Activated CD4-positive, alpha-beta T cell treated with anti-CD3 and anti-CD28 coated beads for 36 hours (primary cell): ENCODE measurements at regions not wholly inside any gene's neighbourhood (a gene's known extent, or its start where the extent isn't known, plus 50 kb on each side); places are given as distances from the start of the nearest gene placed in this dataset.
"Not testable (repeated sequence)": the region's sequence is repeated elsewhere in the genome, so short reads cannot be mapped to it uniquely, and the experiment has no call there.

Experiments used
- ATAC-seq: fragments of 200-7000 bp; cut with Tn5 transposase; one replicate; pipeline ENCODE4 v1.10.0; 2021; ENCODE audit warnings: mild to moderate bottlenecking, moderate library complexity
- CTCF ChIA-PET: fragments of 350-600 bp; sonication (Branson Sonifier 250); formaldehyde crosslinking; loops from one replicate; lab custom pipeline; 2021; ENCODE audit warnings: antibody characterized with exemption; lab: Charles Lee
- POLR2A ChIA-PET: fragments of 350-600 bp; sonication (Branson Sonifier 250); formaldehyde crosslinking; loops from one replicate; lab custom pipeline; 2021; ENCODE audit warnings: antibody characterized with exemption, inconsistent platforms; lab: Charles Lee
- DNase-seq: peaks from one replicate; pipeline ENCODE4 v3.0.0-alpha.2; 2020
- H3K27ac Mint-ChIP-seq: one replicate; pipeline ENCODE4 v1.8.0; 2021; ENCODE audit warnings: mixed read lengths
- H3K27me3 Mint-ChIP-seq: one replicate; pipeline ENCODE4 v1.8.0; 2021; ENCODE audit warnings: mixed read lengths
- H3K36me3 Mint-ChIP-seq: one replicate; pipeline ENCODE4 v1.8.0; 2021; ENCODE audit warnings: low read depth, mixed read lengths
- H3K4me1 Mint-ChIP-seq: one replicate; pipeline ENCODE4 v1.8.0; 2021; ENCODE audit warnings: mixed read lengths
- H3K4me3 Mint-ChIP-seq: one replicate; pipeline ENCODE4 v1.8.0; 2021; ENCODE audit warnings: mild to moderate bottlenecking, moderate library complexity, mixed read lengths
- H3K9me3 Mint-ChIP-seq: one replicate; pipeline ENCODE4 v1.8.0; 2021; ENCODE audit warnings: low read depth, mixed read lengths
- intact Hi-C, 2 experiments: fragments of 100-400 bp; cut with DNase I in 1 of 2; cut with micrococcal nuclease in 1 of 2; formaldehyde crosslinking; loops; one replicate each; pipeline versions ENCODE4 v1.14.2 to v1.15.1; 2022 to 2024; cut with DNase I, micrococcal nuclease

GRCh38 chr3:35919160-35919559 lies 279.8 kb downstream of the ARPP21 start:
- Mint-ChIP-seq H3K4me3 (no peak overlapping the region), H3K4me1 (no peaks in the 10 kb centered on the region), H3K27me3 (no peaks in the 10 kb centered on the region), H3K36me3 (no peaks in the 10 kb centered on the region), H3K9me3 (peaks cover 8% of the 10 kb centered on the region), H3K27ac (no peak overlapping the region)
- CTCF ChIA-PET, result no interaction called here
- intact Hi-C loops, result no loop called here
- DNase-seq (no peak), ATAC-seq (no peak)
- POLR2A ChIA-PET, result no interaction called here

DNA sequence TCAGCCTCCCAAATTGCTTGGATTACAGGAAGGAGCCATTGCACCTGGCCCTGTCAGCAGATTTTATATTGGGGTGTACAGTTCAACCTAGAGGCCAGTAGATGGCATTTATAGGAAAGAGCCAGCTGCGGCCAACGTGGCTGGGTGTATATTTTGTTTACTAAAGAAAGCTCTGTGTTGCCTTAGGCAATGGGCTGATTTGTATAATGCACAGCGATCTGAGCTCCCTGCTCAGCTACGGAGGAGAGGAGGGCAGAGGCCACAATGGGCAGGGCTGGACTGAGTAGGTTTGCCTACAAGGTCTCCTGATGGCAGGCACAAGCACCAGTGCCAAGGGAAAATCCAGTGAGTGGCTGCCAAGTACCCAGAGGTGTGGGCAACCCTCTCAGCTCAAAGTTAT lies 282.4 kb downstream of the ARPP21 start:
- POLR2A ChIA-PET, result no interaction called here
- Mint-ChIP-seq H3K27me3 (no peaks in the 10 kb centered on the region), H3K27ac (no peak overlapping the region), H3K36me3 (no peaks in the 10 kb centered on the region), H3K4me1 (no peaks in the 10 kb centered on the region), H3K9me3 (peaks cover 8% of the 10 kb centered on the region), H3K4me3 (no peak overlapping the region)
- CTCF ChIA-PET, result no interaction called here
- no peak for DNase-seq
- intact Hi-C loops, result no loop called here
- ATAC-seq, result no peak

- H3K9me3 Mint-ChIP-seq, POLR2A ChIA-PET, H3K4me3 Mint-ChIP-seq, H3K27me3 Mint-ChIP-seq, H3K36me3 Mint-ChIP-seq, H3K27ac Mint-ChIP-seq, intact Hi-C loops, H3K4me1 Mint-ChIP-seq: not testable (repeated sequence)
- ATAC-seq, result peak; percentile 75
- CTCF ChIA-PET, result interaction anchor here (0.7 to 0.8 kb wide), 2 partner anchors 16 to 888 kb away, joined by 3 read pairs; no protein-coding TSS in a partner anchor
- DNase-seq, result peak; percentile 40
Measured at GRCh38 chr3:35924070-35924469, 284.7 kb downstream of the ARPP21 start.

- ChIA-PET CTCF (no interaction called here), POLR2A (no interaction called here)
- no peak overlapping the region for H3K4me3 Mint-ChIP-seq
- H3K27ac Mint-ChIP-seq, result no peak overlapping the region
- DNase-seq (no peak), ATAC-seq (no peak)
- no peaks in the 10 kb centered on the region for H3K4me1 Mint-ChIP-seq
- no peaks in the 10 kb centered on the region for H3K27me3 Mint-ChIP-seq
- intact Hi-C loops, result no loop called here
- H3K36me3 Mint-ChIP-seq, result no peaks in the 10 kb centered on the region
- H3K9me3 Mint-ChIP-seq, result no peaks in the 10 kb centered on the region
Measured at GRCh38 chr3:35927441-35927840, 288.1 kb downstream of the ARPP21 start.

DNA sequence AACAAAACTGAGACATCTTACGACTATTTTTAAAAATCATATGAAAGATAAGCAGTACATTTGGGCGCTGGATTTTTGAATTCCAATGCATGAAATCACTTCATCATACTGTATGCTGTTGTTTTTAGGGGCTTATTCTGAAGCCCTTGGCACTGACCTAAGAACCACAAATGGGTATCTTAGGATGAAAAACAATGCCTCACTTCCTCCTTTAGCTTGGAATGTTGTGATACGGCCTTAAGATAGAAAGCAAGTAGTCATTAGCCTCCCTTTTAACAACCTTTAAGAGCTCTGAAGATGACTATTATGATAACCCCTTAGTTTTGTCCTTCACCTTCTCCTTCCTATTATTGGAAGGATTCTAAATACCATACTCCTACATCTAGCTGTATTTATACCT lies 289.8 kb downstream of the ARPP21 start:
- no peak overlapping the region for H3K4me3 Mint-ChIP-seq
- ChIA-PET POLR2A (no interaction called here), CTCF (no interaction called here)
- DNase-seq (no peak), ATAC-seq (no peak)
- H3K27me3 Mint-ChIP-seq, result no peaks in the 10 kb centered on the region
- intact Hi-C loops, result no loop called here
- H3K4me1 Mint-ChIP-seq, result no peaks in the 10 kb centered on the region
- H3K9me3 Mint-ChIP-seq, result no peaks in the 10 kb centered on the region
- H3K36me3 Mint-ChIP-seq, result no peaks in the 10 kb centered on the region
- no peak overlapping the region for H3K27ac Mint-ChIP-seq

DNA sequence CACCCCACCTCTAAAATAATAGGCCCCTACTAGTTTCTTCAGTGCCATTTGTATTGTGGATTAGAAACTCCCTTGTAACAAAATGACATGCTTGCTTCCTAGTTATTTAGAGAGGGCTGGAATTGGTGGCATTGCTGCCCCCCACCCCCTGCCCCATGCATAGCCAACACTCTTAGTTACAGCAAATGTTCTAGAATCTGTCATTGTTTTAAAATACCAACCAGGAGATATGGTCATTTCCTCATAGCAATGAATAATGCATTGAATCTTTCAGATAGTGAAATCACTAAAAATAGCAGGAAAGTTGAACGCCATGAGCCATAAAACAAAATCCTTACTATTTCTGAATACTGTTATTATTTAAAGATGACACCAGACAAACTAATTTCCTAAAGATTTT lies 292.5 kb downstream of the ARPP21 start:
- no peaks in the 10 kb centered on the region for H3K36me3 Mint-ChIP-seq
- intact Hi-C loops, result no loop called here
- ATAC-seq (no peak), DNase-seq (no peak)
- CTCF ChIA-PET, result no interaction called here
- H3K4me1 Mint-ChIP-seq, result no peaks in the 10 kb centered on the region
- H3K27me3 Mint-ChIP-seq, result no peaks in the 10 kb centered on the region
- no peak overlapping the region for H3K4me3 Mint-ChIP-seq
- no peak overlapping the region for H3K27ac Mint-ChIP-seq
- POLR2A ChIA-PET, result no interaction called here
- H3K9me3 Mint-ChIP-seq, result no peaks in the 10 kb centered on the region

DNA sequence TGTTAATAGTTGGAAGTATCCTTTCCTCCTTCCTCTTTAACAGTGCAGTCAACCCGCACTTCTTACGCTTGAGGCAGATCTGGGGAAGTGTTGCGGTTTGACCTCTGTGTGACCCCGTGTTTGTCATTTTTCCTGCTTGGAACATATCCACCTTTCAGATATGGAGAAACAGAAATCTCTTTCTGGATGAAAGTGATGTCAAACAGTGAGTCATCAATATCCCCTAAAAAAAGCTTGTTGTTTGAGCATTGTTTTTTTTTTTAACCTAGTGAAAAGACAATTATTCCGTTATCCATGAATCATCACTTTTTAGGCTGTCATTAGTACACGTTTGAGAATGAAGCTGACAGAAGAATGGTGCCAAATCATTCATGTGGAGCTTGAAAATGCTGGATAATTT lies 293.7 kb downstream of the ARPP21 start:
- Mint-ChIP-seq H3K27ac (no peak overlapping the region), H3K4me1 (no peaks in the 10 kb centered on the region), H3K4me3 (no peak overlapping the region), H3K9me3 (no peaks in the 10 kb centered on the region), H3K27me3 (no peaks in the 10 kb centered on the region), H3K36me3 (no peaks in the 10 kb centered on the region)
- ChIA-PET CTCF (no interaction called here), POLR2A (no interaction called here)
- DNase-seq (no peak), ATAC-seq (no peak)
- intact Hi-C loops, result no loop called here

GRCh38 chr3:35936571-35936970 lies 297.2 kb downstream of the ARPP21 start:
- Mint-ChIP-seq H3K27me3 (no peaks in the 10 kb centered on the region), H3K27ac (no peak overlapping the region), H3K36me3 (no peaks in the 10 kb centered on the region), H3K4me1 (no peaks in the 10 kb centered on the region), H3K9me3 (no peaks in the 10 kb centered on the region), H3K4me3 (no peak overlapping the region)
- no peak for ATAC-seq
- ChIA-PET POLR2A (no interaction called here), CTCF (no interaction called here)
- intact Hi-C loops, result no loop called here
- no peak for DNase-seq

GRCh38 chr3:35944926-35945710 lies 305.8 kb downstream of the ARPP21 start:
- intact Hi-C loops, result no loop called here
- Mint-ChIP-seq H3K9me3 (no peaks in the 10 kb centered on the region), H3K4me1 (peaks cover 3% of the 10 kb centered on the region), H3K27ac (no peak overlapping the region), H3K27me3 (no peaks in the 10 kb centered on the region), H3K4me3 (no peak overlapping the region), H3K36me3 (no peaks in the 10 kb centered on the region)
- ChIA-PET POLR2A (no interaction called here), CTCF (interaction anchor here (1.0 kb wide), 1 partner anchor 699 kb away, joined by 3 read pairs; no protein-coding TSS in a partner anchor)
- peak; percentile 44 for ATAC-seq
- no peak for DNase-seq

- intact Hi-C loops, result no loop called here
- CTCF ChIA-PET, result interaction anchor here (1.0 kb wide), 1 partner anchor 14 kb away, joined by 3 read pairs; no protein-coding TSS in a partner anchor
- DNase-seq (no peak), ATAC-seq (no peak)
- Mint-ChIP-seq H3K9me3 (no peaks in the 10 kb centered on the region), H3K36me3 (no peaks in the 10 kb centered on the region), H3K27me3 (no peaks in the 10 kb centered on the region), H3K27ac (no peak overlapping the region), H3K4me3 (no peak overlapping the region), H3K4me1 (peaks cover 3% of the 10 kb centered on the region)
- POLR2A ChIA-PET, result no interaction called here
Measured at GRCh38 chr3:35946121-35946853, 307.0 kb downstream of the ARPP21 start.

DNA sequence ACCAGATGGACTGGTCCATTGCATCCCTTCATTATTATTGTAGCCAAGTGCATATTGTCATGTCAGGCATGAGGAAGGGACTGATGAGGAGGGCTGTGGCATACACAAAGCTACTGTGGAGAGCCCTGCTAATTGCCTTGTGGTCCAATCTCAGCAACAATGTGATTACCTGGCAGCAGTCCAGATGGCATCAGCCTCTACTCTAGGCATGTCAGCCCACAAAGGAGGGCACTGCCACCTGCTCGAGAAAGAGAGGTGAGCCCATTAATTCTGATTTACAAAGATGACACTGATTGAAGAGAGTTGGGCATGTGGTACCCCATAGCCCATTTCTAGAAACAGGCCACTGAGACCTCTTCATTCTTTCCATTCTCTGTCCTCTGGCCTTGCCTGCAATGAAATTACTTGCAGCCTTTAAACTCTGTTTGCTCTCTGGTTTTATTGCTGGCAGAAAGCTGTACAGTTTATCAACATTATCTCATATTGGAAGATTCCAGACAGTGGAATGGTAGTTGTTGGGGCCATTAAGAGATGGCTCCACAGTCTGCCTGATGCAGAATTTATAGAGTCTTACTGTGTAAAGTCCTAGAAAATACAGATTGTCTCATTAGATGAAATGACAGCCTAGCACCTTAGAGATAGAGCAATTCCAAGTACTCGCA lies 307.7 kb downstream of the ARPP21 start:
- POLR2A ChIA-PET, result no interaction called here

More for the DNA sequence above, 307.7 kb downstream of the ARPP21 start:
- intact Hi-C loops, result no loop called here
- CTCF ChIA-PET, result interaction anchor here (1.0 kb wide), 1 partner anchor 13 kb away, joined by 3 read pairs; no protein-coding TSS in a partner anchor
- DNase-seq, result no peak
- Mint-ChIP-seq H3K4me1 (peaks cover 3% of the 10 kb centered on the region), H3K9me3 (no peaks in the 10 kb centered on the region), H3K4me3 (no peak overlapping the region), H3K27me3 (no peaks in the 10 kb centered on the region), H3K27ac (no peak overlapping the region), H3K36me3 (no peaks in the 10 kb centered on the region)
- no peak for ATAC-seq
